DND-41 (cell line): ENCODE measurements at regions not wholly inside any gene's neighbourhood (a gene's known extent, or its start where the extent isn't known, plus 50 kb on each side); places are given as distances from the start of the nearest gene placed in this dataset.

Experiments used
- EZH2 ChIP-seq: IDR thresholded peaks from 3 replicates; pipeline ENCODE4 v1.6.1; 2012; ENCODE audit warnings: borderline replicate concordance, low read depth, mild to moderate bottlenecking, moderate library complexity, low read length, inconsistent platforms; ENCODE audit not compliant: severe bottlenecking
- TF ChIP-seq, protein P1 (sequence below): IDR thresholded peaks from 2 replicates; pipeline ENCODE4 v1.5.1; 2012; ENCODE audit warnings: borderline replicate concordance, low read length, moderate library complexity, mild to moderate bottlenecking; ENCODE audit not compliant: poor library complexity, severe bottlenecking; ENCODE audit errors: extremely low read depth

GRCh38 chr9:135226369-135227050, 139.0 kb downstream of the OLFM1 start:
- TF ChIP-seq, protein P1, sequence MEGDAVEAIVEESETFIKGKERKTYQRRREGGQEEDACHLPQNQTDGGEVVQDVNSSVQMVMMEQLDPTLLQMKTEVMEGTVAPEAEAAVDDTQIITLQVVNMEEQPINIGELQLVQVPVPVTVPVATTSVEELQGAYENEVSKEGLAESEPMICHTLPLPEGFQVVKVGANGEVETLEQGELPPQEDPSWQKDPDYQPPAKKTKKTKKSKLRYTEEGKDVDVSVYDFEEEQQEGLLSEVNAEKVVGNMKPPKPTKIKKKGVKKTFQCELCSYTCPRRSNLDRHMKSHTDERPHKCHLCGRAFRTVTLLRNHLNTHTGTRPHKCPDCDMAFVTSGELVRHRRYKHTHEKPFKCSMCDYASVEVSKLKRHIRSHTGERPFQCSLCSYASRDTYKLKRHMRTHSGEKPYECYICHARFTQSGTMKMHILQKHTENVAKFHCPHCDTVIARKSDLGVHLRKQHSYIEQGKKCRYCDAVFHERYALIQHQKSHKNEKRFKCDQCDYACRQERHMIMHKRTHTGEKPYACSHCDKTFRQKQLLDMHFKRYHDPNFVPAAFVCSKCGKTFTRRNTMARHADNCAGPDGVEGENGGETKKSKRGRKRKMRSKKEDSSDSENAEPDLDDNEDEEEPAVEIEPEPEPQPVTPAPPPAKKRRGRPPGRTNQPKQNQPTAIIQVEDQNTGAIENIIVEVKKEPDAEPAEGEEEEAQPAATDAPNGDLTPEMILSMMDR = no peak
- no peak for TF ChIP-seq EZH2
